Lung (tissue), 11 donors: ENCODE measurements at regions not wholly inside any gene's neighbourhood (a gene's known extent, or its start where the extent isn't known, plus 50 kb on each side); places are given as distances from the start of the nearest gene placed in this dataset.

Source experiments
- ATAC-seq: fragments of 200-7000 bp; cut with Tn5 transposase; one replicate; pipeline ENCODE4 v1.9.1; 2020; ENCODE audit warnings: moderate number of reproducible peaks; ENCODE audit not compliant: insufficient read depth, low FRiP score
- DNase-seq, 3 donors: peaks; one replicate each; pipeline ENCODE4 v3.0.0-alpha.2; 2013 to 2017
- H3K27ac ChIP-seq, 2 donors: one replicate each; pipeline ENCODE4 v1.5.1; 2013; ENCODE audit warnings: mild to moderate bottlenecking in 2 of 2, moderate library complexity in 2 of 2, control low read depth in 1 of 2, inconsistent platforms in 1 of 2, low read depth in 1 of 2, low read length in 1 of 2
- H3K27me3 ChIP-seq, 3 donors: one replicate each; pipeline ENCODE4 v1.5.1; 2013; ENCODE audit warnings: low read length in 2 of 3; ENCODE audit not compliant: control insufficient read depth in 3 of 3, insufficient read depth in 3 of 3
- H3K36me3 ChIP-seq, 4 donors: one replicate each; pipeline ENCODE4 v1.5.1; 2013; ENCODE audit warnings: low read length in 4 of 4, mild to moderate bottlenecking in 1 of 4, moderate library complexity in 1 of 4; ENCODE audit not compliant: control insufficient read depth in 4 of 4, insufficient read depth in 4 of 4
- H3K4me1 ChIP-seq, 5 donors: one replicate each; pipeline ENCODE4 v1.5.1; 2013; ENCODE audit warnings: low read length in 5 of 5, mild to moderate bottlenecking in 2 of 5, moderate library complexity in 1 of 5; ENCODE audit not compliant: control insufficient read depth in 5 of 5, insufficient read depth in 5 of 5
- H3K4me3 ChIP-seq: one replicate; pipeline ENCODE4 v1.5.1; 2013; ENCODE audit warnings: mild to moderate bottlenecking, control low read depth, moderate library complexity
- H3K9ac ChIP-seq, 2 donors: one replicate each; pipeline ENCODE4 v1.5.1; 2013; ENCODE audit warnings: low read length in 2 of 2, control low read depth in 1 of 2; ENCODE audit not compliant: insufficient read depth in 1 of 2
- H3K9me3 ChIP-seq, 4 donors: one replicate each; pipeline ENCODE4 v1.5.1; 2013; ENCODE audit warnings: low read length in 3 of 4, mild to moderate bottlenecking in 1 of 4, moderate library complexity in 1 of 4; ENCODE audit not compliant: control insufficient read depth in 4 of 4, insufficient read depth in 3 of 4
- WGBS, 2 donors: extraction: QIAGEN DNeasy Blood & Tissue Kit; methylation state at CpG; one replicate each; pipeline ENCODE4 v1.1.7; 2013; 5-methylcytosine and 5-hydroxymethylcytosine counted together
- TF ChIP-seq, protein P1 (sequence below): IDR thresholded peaks from 2 replicates; pipeline ENCODE4 v1.5.1; 2012; ENCODE audit warnings: mild to moderate bottlenecking; ENCODE audit errors: control extremely low read depth, extremely low read depth
- donor health status: control.
- donor health status: control.
- donor health status: Bipolar disorder and iron deficiency.
- donor health status: healthy.
- donor health status: DM: yes; HTN: yes; CAD: no.

DNA sequence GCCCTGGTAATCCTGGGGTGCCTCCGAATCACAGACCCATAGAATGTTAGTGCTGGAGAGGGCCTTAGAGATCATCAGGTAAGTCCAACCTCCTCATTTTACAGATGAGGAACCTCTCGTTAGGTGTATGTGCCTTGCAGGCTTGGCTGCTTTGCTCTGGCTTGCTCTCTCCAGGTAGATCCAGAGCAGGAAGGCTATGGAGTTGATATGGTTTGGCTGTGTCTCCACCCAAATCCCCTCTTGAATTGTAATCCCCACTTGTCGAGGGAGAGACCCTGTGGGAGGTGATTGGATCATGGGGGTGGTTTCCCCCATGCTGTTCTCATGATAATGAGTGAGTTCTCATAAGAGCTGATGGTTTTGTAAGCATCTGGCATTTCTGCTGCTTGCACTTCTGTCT, 186.0 kb upstream of the PLXNA2 start:
- Histone ChIP-seq H3K9ac (no peak overlapping the region), H3K4me1 (peaks cover 0 to 17% (median 0%) of the 10 kb centered on the region in 5 donors), H3K36me3 (no peaks in the 10 kb centered on the region), H3K27me3 (peaks cover 0 to 2% (median 0%) of the 10 kb centered on the region in 3 donors), H3K4me3 (no peak overlapping the region), H3K27ac (no peak overlapping the region), H3K9me3 (peaks cover 0 to 3% (median 1%) of the 10 kb centered on the region in 4 donors)
- ATAC-seq (no peak), DNase-seq (no peak)
- 74 to 75% methylated on average over 3 of the region's 3 CpGs for WGBS, 2 donors
- TF ChIP-seq, protein P1, sequence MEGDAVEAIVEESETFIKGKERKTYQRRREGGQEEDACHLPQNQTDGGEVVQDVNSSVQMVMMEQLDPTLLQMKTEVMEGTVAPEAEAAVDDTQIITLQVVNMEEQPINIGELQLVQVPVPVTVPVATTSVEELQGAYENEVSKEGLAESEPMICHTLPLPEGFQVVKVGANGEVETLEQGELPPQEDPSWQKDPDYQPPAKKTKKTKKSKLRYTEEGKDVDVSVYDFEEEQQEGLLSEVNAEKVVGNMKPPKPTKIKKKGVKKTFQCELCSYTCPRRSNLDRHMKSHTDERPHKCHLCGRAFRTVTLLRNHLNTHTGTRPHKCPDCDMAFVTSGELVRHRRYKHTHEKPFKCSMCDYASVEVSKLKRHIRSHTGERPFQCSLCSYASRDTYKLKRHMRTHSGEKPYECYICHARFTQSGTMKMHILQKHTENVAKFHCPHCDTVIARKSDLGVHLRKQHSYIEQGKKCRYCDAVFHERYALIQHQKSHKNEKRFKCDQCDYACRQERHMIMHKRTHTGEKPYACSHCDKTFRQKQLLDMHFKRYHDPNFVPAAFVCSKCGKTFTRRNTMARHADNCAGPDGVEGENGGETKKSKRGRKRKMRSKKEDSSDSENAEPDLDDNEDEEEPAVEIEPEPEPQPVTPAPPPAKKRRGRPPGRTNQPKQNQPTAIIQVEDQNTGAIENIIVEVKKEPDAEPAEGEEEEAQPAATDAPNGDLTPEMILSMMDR = no peak

DNA sequence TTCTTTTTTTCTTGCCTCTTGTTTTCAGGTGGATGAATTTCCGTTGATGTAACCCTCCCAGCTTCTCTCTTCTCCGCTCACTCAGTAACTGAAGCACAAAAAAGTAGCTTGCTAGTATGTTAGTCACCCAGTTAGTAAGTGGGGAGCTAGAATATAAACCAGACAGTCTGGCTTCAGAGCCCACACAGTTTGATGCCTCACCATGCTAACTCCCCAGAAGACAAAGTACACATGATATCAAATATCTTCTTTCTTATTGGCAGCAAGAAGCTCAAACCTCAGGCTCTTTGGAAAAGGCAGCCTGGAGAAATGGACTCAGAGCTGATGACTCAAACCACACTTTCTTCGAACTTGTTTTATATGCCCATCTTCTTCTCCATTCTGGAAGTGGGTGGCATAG, 187.5 kb upstream of the PLXNA2 start:
- Histone ChIP-seq H3K27me3 (peaks cover 0 to 2% (median 0%) of the 10 kb centered on the region in 3 donors), H3K4me3 (no peak overlapping the region), H3K27ac (no peak overlapping the region), H3K9ac (no peak overlapping the region), H3K4me1 (peaks cover 0 to 19% (median 0%) of the 10 kb centered on the region in 5 donors), H3K9me3 (peaks cover 0 to 2% (median 0%) of the 10 kb centered on the region in 4 donors), H3K36me3 (no peaks in the 10 kb centered on the region)
- DNase-seq = no peak
- 90 to 91% methylated on average over 3 of the region's 3 CpGs for WGBS, 2 donors
- TF ChIP-seq, protein P1 = no peak
- no peak for ATAC-seq

- Histone ChIP-seq H3K4me1 (peaks cover 0 to 19% (median 0%) of the 10 kb centered on the region in 5 donors), H3K27me3 (peaks cover 0 to 2% (median 0%) of the 10 kb centered on the region in 3 donors), H3K9ac (no peak overlapping the region), H3K4me3 (no peak overlapping the region), H3K27ac (no peak overlapping the region), H3K36me3 (no peaks in the 10 kb centered on the region), H3K9me3 (peaks cover 0 to 2% (median 0%) of the 10 kb centered on the region in 4 donors)
- DNase-seq = no peak
- WGBS, 2 donors = 64 to 70% methylated on average over 2 of the region's 2 CpGs
- TF ChIP-seq, protein P1 = no peak
- ATAC-seq = no peak
Measured at GRCh38 chr1:208432346-208432745, 188.2 kb upstream of the PLXNA2 start.

- Histone ChIP-seq H3K27ac (no peak overlapping the region), H3K9ac (no peak overlapping the region), H3K4me3 (no peak overlapping the region), H3K27me3 (no peaks in the 10 kb centered on the region), H3K36me3 (no peaks in the 10 kb centered on the region), H3K9me3 (peaks cover 0 to 3% (median 0%) of the 10 kb centered on the region in 4 donors), H3K4me1 (peaks cover 0 to 19% (median 0%) of the 10 kb centered on the region in 5 donors)
- ATAC-seq (no peak), DNase-seq (peak in 2 of 3 donors; percentile 19 to 32)
- TF ChIP-seq, protein P1 = no peak
- 75 to 87% methylated on average over 1 of the region's 1 CpG for WGBS, 2 donors
Measured at GRCh38 chr1:208433086-208433485, 188.9 kb upstream of the PLXNA2 start.
